ENCODE measurements at regions not wholly inside any gene's neighbourhood (a gene's known extent, or its start where the extent isn't known, plus 50 kb on each side); places are given as distances from the start of the nearest gene placed in this dataset.

- H3K4me3 ChIP-seq, result no peak overlapping the region
- no peak overlapping the region for H3K27ac ChIP-seq
These were observed 698.9 kb downstream of the BCL11B start for GRCh38 chr14:98573082-98573481.

- Histone ChIP-seq H3K4me3 (no peak overlapping the region), H3K27ac (no peak overlapping the region)
These were observed 695.5 kb downstream of the BCL11B start for GRCh38 chr14:98576463-98576862.

GRCh38 chr14:98578204-98578603 is 693.8 kb downstream of the BCL11B start:
- Histone ChIP-seq H3K27ac (no peak overlapping the region), H3K4me3 (no peak overlapping the region)

GRCh38 chr14:98579140-98579539 is 692.9 kb downstream of the BCL11B start:
- Histone ChIP-seq H3K27ac (no peak overlapping the region), H3K4me3 (no peak overlapping the region)

GRCh38 chr14:98580131-98580678 is 691.8 kb downstream of the BCL11B start:
- no peak overlapping the region for H3K4me3 ChIP-seq
- no peak overlapping the region for H3K27ac ChIP-seq

- H3K27ac ChIP-seq, result no peak overlapping the region
- H3K4me3 ChIP-seq, result no peak overlapping the region
These were observed 689.7 kb downstream of the BCL11B start for GRCh38 chr14:98582276-98582675.

- H3K4me3 ChIP-seq, result no peak overlapping the region
- no peak overlapping the region for H3K27ac ChIP-seq
These were observed 680.8 kb downstream of the BCL11B start for GRCh38 chr14:98591161-98591560.

- H3K27ac ChIP-seq, result no peak overlapping the region
- no peak overlapping the region for H3K4me3 ChIP-seq
These were observed 679.3 kb downstream of the BCL11B start for GRCh38 chr14:98592611-98593170.

- Histone ChIP-seq H3K27ac (no peak overlapping the region), H3K4me3 (no peak overlapping the region)
These were observed 678.6 kb downstream of the BCL11B start for GRCh38 chr14:98593361-98593761.

- H3K27ac ChIP-seq, result no peak overlapping the region
- H3K4me3 ChIP-seq, result no peak overlapping the region
These were observed 677.8 kb downstream of the BCL11B start for GRCh38 chr14:98594156-98594555.

- Histone ChIP-seq H3K27ac (no peak overlapping the region), H3K4me3 (no peak overlapping the region)
These were observed 673.4 kb downstream of the BCL11B start for GRCh38 chr14:98598576-98598975.

- no peak overlapping the region for H3K4me3 ChIP-seq
These were observed 672.9 kb downstream of the BCL11B start for GRCh38 chr14:98599082-98599481.

GRCh38 chr14:98602983-98603382 is 669.0 kb downstream of the BCL11B start:
- Histone ChIP-seq H3K4me3 (no peak overlapping the region), H3K27ac (no peak overlapping the region)

More at GRCh38 chr14:98599082-98599481, 672.9 kb downstream of the BCL11B start:
- no peak overlapping the region for H3K27ac ChIP-seq

GRCh38 chr14:98605043-98605442 is 667.0 kb downstream of the BCL11B start:
- Histone ChIP-seq H3K27ac (no peak overlapping the region), H3K4me3 (no peak overlapping the region)

GRCh38 chr14:98606041-98606640 is 665.9 kb downstream of the BCL11B start:
- no peak overlapping the region for H3K4me3 ChIP-seq
- H3K27ac ChIP-seq, result no peak overlapping the region

GRCh38 chr14:98606816-98607215 is 665.2 kb downstream of the BCL11B start:
- Histone ChIP-seq H3K27ac (no peak overlapping the region), H3K4me3 (no peak overlapping the region)

- Histone ChIP-seq H3K4me3 (no peak overlapping the region), H3K27ac (no peak overlapping the region)
These were observed 664.6 kb downstream of the BCL11B start for GRCh38 chr14:98607341-98607910.

- no peak overlapping the region for H3K27ac ChIP-seq
- no peak overlapping the region for H3K4me3 ChIP-seq
These were observed 663.6 kb downstream of the BCL11B start for GRCh38 chr14:98608071-98609060.

- no peak overlapping the region for H3K4me3 ChIP-seq
- no peak overlapping the region for H3K27ac ChIP-seq
These were observed 659.4 kb downstream of the BCL11B start for GRCh38 chr14:98612434-98613200.

All from skin epidermis (tissue), 12 donors.